ENCODE measurements at regions not wholly inside any gene's neighbourhood (a gene's known extent, or its start where the extent isn't known, plus 50 kb on each side); places are given as distances from the start of the nearest gene placed in this dataset.

- TF ChIP-seq CTCF (IDR thresholded peaks at IDR 0.05; ENCODE audit: low read depth, low read length) (no peak), EZH2phosphoT487 (IDR thresholded peaks at IDR 0.05; ENCODE audit: low read depth) (no peak)
Measured at GRCh38 chr2:23302591-23302990, 82.4 kb upstream of the KLHL29 start.
